Ureter (tissue), 1 donor: ENCODE measurements at regions not wholly inside any gene's neighbourhood (a gene's known extent, or its start where the extent isn't known, plus 50 kb on each side); places are given as distances from the start of the nearest gene placed in this dataset.

Experiments used
- DNase-seq: peaks from one replicate; pipeline ENCODE4 v3.0.0-alpha.2; 2020; ENCODE audit warnings: low spot score
- donor health status: DM: yes; HTN: yes; CAD: no.

DNA sequence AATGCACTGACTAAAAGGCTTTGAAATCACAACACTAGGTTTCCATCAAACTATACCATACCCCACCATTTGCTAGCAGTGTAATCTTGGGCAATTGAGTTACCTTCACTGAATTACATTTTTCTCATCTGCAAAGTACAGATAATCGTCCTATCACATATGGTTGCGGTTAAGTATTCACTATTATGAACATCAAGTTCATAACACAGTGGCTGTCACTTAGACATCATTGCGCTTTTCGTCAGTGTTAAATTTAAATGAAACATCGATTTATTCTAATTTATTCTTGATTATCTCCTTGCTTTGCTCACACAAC, 505.9 kb downstream of the CPS1 start:
- DNase-seq = no peak

DNA sequence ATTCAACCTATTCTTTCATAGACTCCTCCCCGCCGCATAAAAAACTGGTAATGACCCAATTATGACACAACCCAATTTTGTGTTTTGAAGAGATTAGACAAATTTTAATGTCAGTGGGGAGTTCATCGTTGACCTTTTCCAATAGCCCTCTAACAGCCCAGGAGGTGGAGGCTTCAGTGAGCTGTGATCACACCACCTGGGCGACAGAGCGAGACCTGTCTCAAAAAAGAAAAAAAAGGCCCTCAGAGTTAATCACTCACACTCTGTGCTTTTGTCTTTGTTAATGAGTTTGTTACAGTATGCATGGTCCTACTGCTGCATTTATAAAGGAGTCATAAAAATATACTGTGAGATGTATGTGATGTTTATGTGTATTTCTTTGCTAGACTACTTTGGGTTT, 510.6 kb downstream of the CPS1 start:
- DNase-seq = no peak

DNA sequence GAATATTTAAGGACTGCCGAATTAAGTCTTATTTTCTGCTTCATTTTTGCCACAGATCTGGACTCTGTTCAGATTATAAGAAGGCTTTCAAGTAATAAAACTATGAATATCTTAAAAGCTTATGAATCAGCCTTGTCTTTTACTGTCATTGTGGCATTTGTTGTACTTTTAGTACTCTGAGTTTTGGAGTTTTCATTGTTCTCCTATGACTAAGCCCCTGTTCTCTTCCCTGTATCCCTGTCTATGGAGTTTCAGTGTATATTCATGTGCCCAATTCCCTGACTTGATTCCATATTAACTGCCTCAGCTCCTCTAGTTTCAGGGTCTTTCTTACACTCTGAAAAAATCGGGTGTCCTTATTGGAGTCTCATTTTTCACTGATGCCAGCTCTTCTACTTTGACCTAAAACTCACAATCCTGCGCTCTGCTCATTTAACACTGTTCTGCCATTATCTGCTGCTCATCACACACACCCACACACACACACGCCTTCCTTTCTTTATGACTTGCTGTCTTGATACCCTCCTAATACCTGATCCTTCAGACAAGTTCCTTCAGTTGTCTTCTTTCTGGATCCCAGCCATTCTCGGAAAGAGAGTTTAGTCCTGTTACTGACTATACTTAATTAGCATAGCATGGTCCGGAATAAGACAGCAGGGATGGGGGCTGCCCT, 511.8 kb downstream of the CPS1 start:
- no peak for DNase-seq

DNA sequence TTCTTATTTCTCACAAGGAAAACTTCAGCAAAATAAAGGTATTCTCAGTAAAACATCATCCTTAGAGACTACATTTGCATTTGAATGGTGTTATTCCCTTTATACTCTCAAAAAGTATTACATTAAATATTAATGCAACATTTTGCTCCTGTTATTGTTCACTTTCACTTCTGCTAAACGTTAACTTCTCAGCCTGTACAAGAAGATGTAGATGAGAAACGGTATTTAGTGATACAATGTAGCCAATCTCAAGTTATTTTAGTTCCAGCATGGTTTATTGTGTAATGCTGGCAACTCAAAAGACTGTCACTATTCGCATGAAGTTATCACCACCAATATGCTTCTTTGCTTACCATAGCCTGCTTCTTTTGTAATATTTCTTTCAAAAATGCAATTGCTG, 514.1 kb downstream of the CPS1 start:
- DNase-seq = no peak

- DNase-seq = no peak
These were observed 520.9 kb downstream of the CPS1 start for GRCh38 chr2:211077216-211077767.

DNA sequence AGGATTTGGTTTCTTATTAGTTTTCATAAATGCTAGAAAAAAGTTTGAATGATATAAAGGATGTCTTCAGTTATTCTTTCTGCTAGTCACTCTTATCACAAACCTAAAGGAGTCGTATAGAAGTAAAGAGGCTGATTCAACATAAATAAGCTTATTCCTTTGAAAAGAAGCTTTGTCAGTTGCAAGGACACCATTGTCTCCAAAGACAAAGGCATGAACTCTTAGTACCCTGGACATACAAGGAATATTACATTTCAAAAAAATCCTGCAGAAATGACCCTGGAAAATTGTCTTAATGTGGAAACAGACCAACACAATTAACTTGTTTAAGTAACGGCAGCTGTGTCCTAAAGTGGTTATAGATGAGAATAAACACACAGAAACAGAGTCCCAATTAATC, 528.0 kb downstream of the CPS1 start:
- DNase-seq = no peak

DNA sequence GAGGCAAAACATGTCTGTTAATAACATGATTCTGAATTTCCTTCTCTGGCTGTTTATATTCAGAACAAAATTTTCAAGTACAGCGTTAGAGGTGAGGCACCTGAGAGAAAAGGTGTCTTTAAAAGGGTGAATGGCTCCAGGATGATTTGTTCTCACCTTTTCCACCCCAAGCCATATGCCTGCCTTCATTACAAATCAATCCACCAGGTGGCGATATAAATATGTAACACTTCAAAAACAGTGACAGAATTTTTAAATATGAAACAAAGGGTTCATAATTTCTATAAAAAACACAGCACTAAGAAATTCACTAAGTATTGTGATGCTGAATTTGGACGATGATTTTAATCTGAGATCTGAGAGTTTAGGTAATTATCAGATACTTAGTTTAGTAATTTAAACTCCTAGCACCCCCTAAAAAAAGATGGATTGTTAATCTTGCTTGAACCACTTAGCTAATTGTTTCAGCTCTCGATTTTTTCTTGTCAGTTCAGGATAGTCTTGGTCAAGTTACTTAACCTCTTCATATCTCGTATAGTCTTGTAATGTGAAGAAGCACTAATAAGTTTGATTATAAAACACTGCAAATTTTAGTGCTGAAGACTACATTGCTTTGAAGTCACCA, 528.8 kb downstream of the CPS1 start:
- no peak for DNase-seq

- DNase-seq = no peak
These were observed 529.6 kb downstream of the CPS1 start for GRCh38 chr2:211086049-211086448.

DNA sequence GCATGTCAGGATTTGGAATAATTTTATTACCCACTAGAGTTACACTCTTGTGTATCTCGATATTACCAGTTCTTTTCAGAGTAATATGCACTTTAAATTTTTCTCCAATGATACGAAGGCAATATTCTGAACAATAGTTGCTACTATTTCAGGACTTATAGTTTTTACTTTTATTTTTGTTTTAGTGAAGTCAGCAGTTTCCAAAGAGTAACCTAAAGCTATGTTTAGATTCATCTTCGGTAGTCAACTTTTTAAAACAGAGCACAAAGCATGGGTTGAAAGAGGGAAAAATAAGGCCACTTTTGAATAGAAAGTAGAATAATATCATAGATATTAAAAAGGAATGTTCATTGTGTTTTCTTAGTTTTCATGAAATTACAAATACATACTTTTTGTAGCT, 532.7 kb downstream of the CPS1 start:
- DNase-seq = no peak

DNA sequence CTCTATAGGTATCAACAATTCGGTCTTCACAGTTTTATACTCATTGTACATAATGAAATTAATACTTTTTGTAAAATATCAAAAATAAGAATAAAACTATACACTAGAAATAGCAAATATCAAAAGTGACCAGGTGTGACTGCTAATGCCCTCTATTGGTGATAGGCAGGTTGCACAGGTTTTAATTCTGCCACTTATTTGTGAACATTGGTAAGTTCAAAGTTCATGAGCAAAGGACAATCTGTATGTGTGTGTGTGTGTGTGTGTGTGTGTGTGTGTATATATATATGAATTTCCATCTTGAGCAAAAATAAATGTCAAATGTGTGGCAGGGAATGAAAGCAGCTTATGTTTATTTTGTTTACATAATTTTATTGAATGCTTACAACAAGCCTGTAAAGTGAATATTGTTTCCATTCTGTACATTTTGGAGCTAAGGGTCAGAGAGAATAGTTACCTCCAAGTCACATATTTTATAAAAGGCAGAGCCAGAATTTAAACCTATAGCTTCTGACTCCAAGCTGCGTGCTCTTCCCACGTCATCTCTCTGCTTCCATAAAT, 537.4 kb downstream of the CPS1 start:
- no peak for DNase-seq

- DNase-seq = no peak
These were observed 547.6 kb downstream of the CPS1 start for GRCh38 chr2:211103989-211104388.

GRCh38 chr2:211113334-211114175, 557.2 kb downstream of the CPS1 start:
- DNase-seq = no peak

- DNase-seq = no peak
These were observed 558.5 kb downstream of the CPS1 start for GRCh38 chr2:211114826-211115455.

DNA sequence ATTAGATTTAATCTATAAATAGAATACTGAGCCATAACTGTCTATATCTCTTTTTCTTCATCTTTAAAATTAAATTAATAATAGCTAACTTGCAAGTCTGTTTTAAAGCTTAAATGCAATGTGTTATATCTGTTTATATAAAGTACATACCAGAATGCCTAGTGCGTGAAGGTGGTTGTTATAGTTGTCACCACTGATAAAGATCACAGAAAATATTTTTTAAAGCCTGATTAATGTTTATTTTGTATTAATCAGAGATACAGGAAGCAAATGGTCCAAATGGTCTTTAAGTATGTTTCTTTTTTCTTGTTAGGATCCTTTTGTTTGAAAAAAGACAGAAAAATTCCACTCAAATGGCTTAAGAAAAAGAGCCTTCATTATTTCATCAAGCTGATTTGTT, 560.6 kb downstream of the CPS1 start:
- DNase-seq = no peak

- DNase-seq = no peak
These were observed 569.9 kb downstream of the CPS1 start for GRCh38 chr2:211126256-211126655.

- no peak for DNase-seq
These were observed 571.1 kb downstream of the CPS1 start for GRCh38 chr2:211127501-211127900.

DNA sequence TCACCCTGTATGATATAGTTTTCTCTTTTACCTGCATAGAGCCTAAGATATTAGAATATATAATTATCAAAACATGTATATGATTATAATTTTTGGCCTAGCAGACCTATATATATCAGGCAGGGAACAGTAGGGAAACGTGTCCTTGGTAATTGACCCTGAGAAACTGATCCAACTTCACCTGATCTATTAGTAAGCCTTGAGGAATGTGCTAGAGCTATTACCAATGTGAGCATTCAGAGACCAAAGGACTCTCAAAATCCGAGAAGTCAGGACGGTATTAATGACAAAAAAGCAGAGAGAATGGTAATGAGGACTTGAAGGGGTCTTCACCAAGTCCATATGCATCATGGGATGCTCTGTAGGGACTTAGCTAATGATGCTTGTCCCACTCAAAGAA, 571.9 kb downstream of the CPS1 start:
- DNase-seq = no peak

GRCh38 chr2:211129798-211130197, 573.4 kb downstream of the CPS1 start:
- DNase-seq = no peak

- DNase-seq = no peak
These were observed 575.6 kb downstream of the CPS1 start for GRCh38 chr2:211132046-211132445.

DNA sequence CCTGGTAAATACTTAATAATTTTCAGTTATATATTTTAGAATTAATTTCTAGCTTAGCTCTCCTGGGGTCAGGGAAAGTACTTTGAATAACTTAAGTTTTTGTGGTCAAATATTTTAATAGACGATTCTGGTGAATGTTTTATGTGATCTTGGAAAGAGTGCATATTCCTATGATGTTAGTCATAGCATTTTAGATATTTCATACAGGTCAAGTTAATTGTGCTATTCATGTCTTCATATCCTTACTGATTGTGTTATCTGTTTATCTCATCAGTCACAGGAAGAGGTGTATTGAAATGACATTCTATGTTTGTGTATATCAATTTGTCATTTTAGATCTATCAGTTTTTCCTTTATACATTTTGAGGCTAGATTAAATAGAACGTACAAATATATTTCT, 576.2 kb downstream of the CPS1 start:
- no peak for DNase-seq

DNA sequence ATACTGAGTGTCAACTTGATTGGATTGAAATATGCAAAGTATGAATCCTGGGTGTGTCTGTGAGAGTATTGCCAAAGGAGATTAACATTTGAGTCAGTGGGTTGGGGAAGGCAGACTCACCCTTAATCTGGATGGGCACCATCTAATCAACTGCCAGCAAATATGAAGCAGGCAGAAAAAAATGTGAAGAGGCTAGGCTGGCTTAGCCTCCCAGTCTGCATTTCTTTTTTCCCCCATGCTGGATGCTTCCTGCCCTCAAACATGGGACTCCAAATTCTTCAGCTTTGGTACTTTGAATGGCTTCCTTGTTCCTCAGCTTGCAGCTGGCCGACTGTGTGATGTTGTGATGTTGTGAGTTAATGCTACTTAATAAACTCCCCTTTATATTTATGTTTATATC, 577.4 kb downstream of the CPS1 start:
- no peak for DNase-seq

DNA sequence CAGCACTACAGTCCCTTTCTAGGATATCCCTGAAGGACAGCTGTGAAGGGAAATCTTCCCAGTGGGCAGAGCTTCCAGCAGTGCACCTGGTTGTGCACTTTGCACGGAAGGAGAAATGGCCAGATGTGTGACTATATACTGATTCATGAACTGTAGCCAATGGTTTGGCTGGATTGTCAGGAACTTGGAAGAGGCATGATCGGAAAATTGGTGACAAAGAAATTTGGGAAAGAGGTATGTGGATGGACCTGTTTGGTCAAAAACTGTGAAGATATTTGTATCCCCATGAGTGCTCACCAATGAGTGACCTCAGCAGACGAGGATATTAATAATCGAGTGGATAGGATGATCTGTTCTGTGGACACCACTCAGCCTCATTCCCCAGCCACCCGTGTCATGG, 582.2 kb downstream of the CPS1 start:
- no peak for DNase-seq
